H1 (cell line): ENCODE measurements at regions not wholly inside any gene's neighbourhood (a gene's known extent, or its start where the extent isn't known, plus 50 kb on each side); places are given as distances from the start of the nearest gene placed in this dataset.

ENCODE experiments used
- CTCF ChIA-PET: fragments of 300-600 bp; sonication (Branson Sonifier 250); formaldehyde crosslinking; loops from one replicate; lab custom pipeline; 2021; ENCODE audit not compliant: partially characterized antibody; lab: Charles Lee
- POLR2A ChIA-PET: fragments of 300-600 bp; sonication (Branson Sonifier 250); formaldehyde crosslinking; loops from one replicate; lab custom pipeline; 2021; ENCODE audit warnings: inconsistent platforms; ENCODE audit not compliant: partially characterized antibody; lab: Charles Lee
- DNase-seq, 2 experiments: peaks; one replicate each; pipeline versions ENCODE4 v3.0.0 to v3.0.0-alpha.2; 2010 to 2022; ENCODE audit warnings: low spot score in 2 of 2, low read depth in 1 of 2, mixed read lengths in 1 of 2
- FAIRE-seq: peaks from 2 replicates; lab custom pipeline; 2011; peaks lifted over from hg19 to GRCh38; lab: Jason Lieb, UNC
- H2AFZ ChIP-seq: 2 replicates; pipeline ENCODE4 v1.8.1; 2012; ENCODE audit warnings: low read length, inconsistent platforms
- H2AK5ac ChIP-seq: 2 replicates; pipeline ENCODE4 v1.6.1; 2013; ENCODE audit warnings: low read depth, low read length
- H2BK120ac ChIP-seq: replicated peaks from 2 replicates; pipeline ENCODE3; 2013; ENCODE audit warnings: low read depth, low read length, inconsistent platforms
- H2BK12ac ChIP-seq: 2 replicates; pipeline ENCODE4 v1.6.1; 2013; ENCODE audit warnings: low read depth, low read length
- H2BK15ac ChIP-seq: 2 replicates; pipeline ENCODE4 v1.6.1; 2013; ENCODE audit warnings: low read length
- H2BK20ac ChIP-seq: 2 replicates; pipeline ENCODE4 v1.6.1; 2013; ENCODE audit warnings: low read length
- H2BK5ac ChIP-seq: 2 replicates; pipeline ENCODE4 v1.6.1; 2013; ENCODE audit warnings: low read depth, low read length
- H3K14ac ChIP-seq: 2 replicates; pipeline ENCODE4 v1.6.1; 2013; ENCODE audit warnings: inconsistent platforms; ENCODE audit not compliant: insufficient read length
- H3K18ac ChIP-seq: 2 replicates; pipeline ENCODE4 v1.6.1; 2013; ENCODE audit warnings: low read length; ENCODE audit errors: extremely low read depth
- H3K23ac ChIP-seq: 2 replicates; pipeline ENCODE4 v1.6.1; 2013; ENCODE audit warnings: inconsistent platforms; ENCODE audit not compliant: insufficient read length
- H3K23me2 ChIP-seq: 2 replicates; pipeline ENCODE4 v1.6.1; 2013; ENCODE audit warnings: low read depth, low read length
- H3K27ac ChIP-seq: 2 replicates; pipeline ENCODE4 v1.6.1; 2011; ENCODE audit warnings: low read depth, low read length, inconsistent platforms
- H3K27me3 ChIP-seq, 4 experiments: replicated peaks in 1 of 4; 1 replicate in 1 of 4; 2 replicates in 3 of 4; pipeline versions ENCODE4 v1.6.1 to v1.8.1; 2011 to 2013; ENCODE audit warnings: low read length in 3 of 4, mild to moderate bottlenecking in 3 of 4, inconsistent platforms in 2 of 4, mixed read lengths in 2 of 4, moderate library complexity in 1 of 4; ENCODE audit not compliant: control insufficient read depth in 3 of 4, insufficient read depth in 3 of 4; ENCODE audit errors: extremely low read depth in 1 of 4
- H3K36me3 ChIP-seq, 4 experiments: 2 replicates each; pipeline versions ENCODE4 v1.6.1 to v1.8.1; 2011 to 2013; ENCODE audit warnings: mild to moderate bottlenecking in 4 of 4, low read length in 3 of 4, moderate library complexity in 2 of 4, control low read depth in 1 of 4, inconsistent platforms in 1 of 4; ENCODE audit not compliant: insufficient read depth in 4 of 4, control insufficient read depth in 2 of 4
- H3K4ac ChIP-seq: replicated peaks from 2 replicates; pipeline ENCODE3; 2013; ENCODE audit warnings: low read length, low read depth, mixed read lengths, inconsistent platforms; ENCODE audit not compliant: insufficient read length
- H3K4me1 ChIP-seq, 4 experiments: replicated peaks in 1 of 4; 1 replicate in 1 of 4; 2 replicates in 3 of 4; pipeline versions ENCODE4 v1.6.1 to v1.8.1; 2011 to 2013; ENCODE audit warnings: low read length in 3 of 4, inconsistent platforms in 2 of 4, mixed read lengths in 1 of 4; ENCODE audit not compliant: insufficient read depth in 4 of 4, control insufficient read depth in 3 of 4
- H3K4me2 ChIP-seq, 2 experiments: 2 replicates each; pipeline versions ENCODE4 v1.6.1 to v1.8.1; 2011 to 2013; ENCODE audit warnings: low read depth in 2 of 2, low read length in 2 of 2, control low read depth in 1 of 2, inconsistent platforms in 1 of 2, mild to moderate bottlenecking in 1 of 2; ENCODE audit not compliant: insufficient read depth in 1 of 2
- H3K4me3 ChIP-seq, 4 experiments: fragments of 200-600, 300-600 bp in 1 of 4; sonication (generic), shearing (Covaris generic), sonication (Bioruptor Twin) in 1 of 4; 2 replicates each; pipeline versions ENCODE4 v1.5.1 to v1.8.1; 2011 to 2016; ENCODE audit warnings: low read length in 4 of 4, low read depth in 3 of 4, control low read depth in 2 of 4, inconsistent platforms in 2 of 4, mild to moderate bottlenecking in 2 of 4, mixed read lengths in 1 of 4, moderate library complexity in 1 of 4; ENCODE audit not compliant: insufficient read depth in 2 of 4; ENCODE audit errors: extremely low read depth in 1 of 4
- H3K56ac ChIP-seq: replicated peaks from 2 replicates; pipeline ENCODE3; 2013; ENCODE audit warnings: low read depth, mild to moderate bottlenecking, mixed read lengths, low read length, inconsistent platforms; ENCODE audit not compliant: insufficient read length
- H3K79me1 ChIP-seq: 2 replicates; pipeline ENCODE4 v1.6.1; 2013; ENCODE audit warnings: low read depth, low read length, control low read depth
- H3K79me2 ChIP-seq, 2 experiments: 2 replicates each; pipeline versions ENCODE4 v1.6.1 to v1.8.1; 2012 to 2013; ENCODE audit warnings: low read length in 2 of 2, mild to moderate bottlenecking in 2 of 2, inconsistent platforms in 1 of 2; ENCODE audit not compliant: insufficient read depth in 2 of 2, control insufficient read depth in 1 of 2
- H3K9ac ChIP-seq, 4 experiments: replicated peaks in 1 of 4; 1 replicate in 1 of 4; 2 replicates in 3 of 4; pipeline versions ENCODE4 v1.6.1 to v1.8.1; 2011 to 2013; ENCODE audit warnings: low read depth in 3 of 4, low read length in 3 of 4, control low read depth in 2 of 4, mild to moderate bottlenecking in 2 of 4, moderate library complexity in 2 of 4, inconsistent platforms in 1 of 4; ENCODE audit errors: extremely low read depth in 1 of 4
- H3K9me3 ChIP-seq, 2 experiments: 2 replicates each; pipeline versions ENCODE4 v1.6.1 to v1.8.1; 2012 to 2013; ENCODE audit warnings: mild to moderate bottlenecking in 2 of 2, moderate library complexity in 2 of 2, control low read depth in 1 of 2, inconsistent platforms in 1 of 2, low read depth in 1 of 2, low read length in 1 of 2, mixed read lengths in 1 of 2; ENCODE audit not compliant: insufficient read depth in 2 of 2
- H4K20me1 ChIP-seq, 2 experiments: replicated peaks in 1 of 2; 2 replicates each; pipeline versions ENCODE3 to v1.8.1; 2011 to 2013; ENCODE audit warnings: inconsistent platforms in 2 of 2, low read length in 2 of 2, mild to moderate bottlenecking in 1 of 2; ENCODE audit not compliant: insufficient read depth in 2 of 2, control insufficient read depth in 1 of 2
- H4K5ac ChIP-seq: 2 replicates; pipeline ENCODE4 v1.6.1; 2013; ENCODE audit warnings: low read length, low read depth, mixed read lengths, inconsistent platforms; ENCODE audit not compliant: insufficient read length
- H4K8ac ChIP-seq: 2 replicates; pipeline ENCODE4 v1.8.0; 2013; ENCODE audit warnings: mild to moderate bottlenecking, moderate library complexity, low read length, inconsistent platforms; ENCODE audit not compliant: insufficient read depth; ENCODE audit errors: extremely low read depth
- H4K91ac ChIP-seq: replicated peaks from 2 replicates; pipeline ENCODE3; 2013; ENCODE audit warnings: low read length, mixed read lengths, inconsistent platforms; ENCODE audit not compliant: insufficient read length
- CBX8 ChIP-seq: fragments of 300-800, 300-1000 bp; sonication (generic); IDR thresholded peaks from 2 replicates; pipeline ENCODE4 v1.7.1; 2016; ENCODE audit warnings: low read depth, low read length, borderline replicate concordance
- CHD2 ChIP-seq: IDR thresholded peaks from 2 replicates; pipeline ENCODE4 v1.6.1; 2012; ENCODE audit warnings: low read length, improper control_type of control experiment
- CTBP2 ChIP-seq: IDR thresholded peaks from 2 replicates; pipeline ENCODE4 v1.7.0; 2011; ENCODE audit warnings: borderline replicate concordance, mild to moderate bottlenecking, moderate library complexity, mixed read lengths, low read length; ENCODE audit not compliant: insufficient read depth, insufficient read length
- CTCF ChIP-seq, 3 experiments: IDR thresholded peaks; 1 replicate in 2 of 3; 2 replicates in 1 of 3; pipeline versions ENCODE4 v1.5.1 to v1.6.1; 2011; ENCODE audit warnings: low read length in 3 of 3, mild to moderate bottlenecking in 3 of 3, inconsistent platforms in 2 of 3, low read depth in 1 of 3, moderate library complexity in 1 of 3; ENCODE audit not compliant: insufficient read depth in 1 of 3; ENCODE audit errors: control extremely low read depth in 1 of 3
- E2F6 ChIP-seq: IDR thresholded peaks from 2 replicates; pipeline ENCODE4 v1.6.1; 2012; ENCODE audit warnings: inconsistent platforms
- EGR1 ChIP-seq: IDR thresholded peaks from 2 replicates; pipeline ENCODE4 v1.6.1; 2011; ENCODE audit warnings: low read depth, low read length, borderline replicate concordance
- GABPA ChIP-seq: IDR thresholded peaks from 2 replicates; pipeline ENCODE4 v1.6.1; 2011; ENCODE audit warnings: mild to moderate bottlenecking, low read length, moderate library complexity, borderline replicate concordance; ENCODE audit not compliant: insufficient read depth
- RBBP5 ChIP-seq: IDR thresholded peaks from 2 replicates; pipeline ENCODE4 v1.7.1; 2012; ENCODE audit warnings: low read depth, mild to moderate bottlenecking, inconsistent platforms, low read length, moderate library complexity, borderline replicate concordance
- RNF2 ChIP-seq: fragments of 200-900, 300-1000 bp; sonication (generic); IDR thresholded peaks from 2 replicates; pipeline ENCODE4 v1.7.1; 2016; ENCODE audit warnings: borderline replicate concordance, low read depth, mild to moderate bottlenecking, antibody characterized with exemption, low read length; ENCODE audit not compliant: poor library complexity, severe bottlenecking; ENCODE audit errors: missing control alignments
- SP2 ChIP-seq: IDR thresholded peaks from 2 replicates; pipeline ENCODE4 v1.6.1; 2012; ENCODE audit warnings: mild to moderate bottlenecking, low read length, inconsistent platforms
- TCF12 ChIP-seq: IDR thresholded peaks from 2 replicates; pipeline ENCODE4 v1.6.1; 2011; ENCODE audit warnings: low read depth, mild to moderate bottlenecking, low read length
- WGBS, 2 experiments: shearing (Covaris generic) in 1 of 2; methylation state at CpG; one replicate each; pipeline versions ENCODE4 v1.1.6 to v1.1.7; 2013 to 2015; ENCODE audit warnings: low lambda C conversion rate in 2 of 2, mixed read lengths in 2 of 2, inconsistent platforms in 1 of 2, low coverage in 1 of 2, missing lambda C conversion rate in 1 of 2; ENCODE audit not compliant: insufficient replicate concordance in 2 of 2, insufficient coverage in 1 of 2, insufficient read length in 1 of 2; ENCODE audit errors: extremely low coverage in 1 of 2, missing lambda C conversion rate in 1 of 2; 5-methylcytosine and 5-hydroxymethylcytosine counted together

- Histone ChIP-seq H2BK15ac (no peak overlapping the region), H3K23ac (no peak overlapping the region), H3K79me1 (no peaks in the 10 kb centered on the region), H3K14ac (no peak overlapping the region), H2BK20ac (no peak overlapping the region), H4K20me1 (no peaks in the 10 kb centered on the region), H2BK12ac (no peak overlapping the region), H4K91ac (no peak overlapping the region), H2AK5ac (no peak overlapping the region), H4K8ac (no peak overlapping the region), H2BK5ac (no peak overlapping the region), H3K9me3 (peaks cover 3 to 4% of the 10 kb centered on the region in 2 experiments; a peak in 2 of 4 replicates), H3K18ac (no peak overlapping the region), H3K79me2 (no peaks in the 10 kb centered on the region), H4K5ac (no peak overlapping the region), H2BK120ac (no peak overlapping the region), H3K4ac (no peak overlapping the region), H3K23me2 (no peaks in the 10 kb centered on the region), H3K4me1 (no peaks in the 10 kb centered on the region), H2AFZ (no peak overlapping the region), H3K4me2 (no peak overlapping the region), H3K56ac (no peak overlapping the region), H3K4me3 (no peak overlapping the region), H3K27me3 (no peaks in the 10 kb centered on the region), H3K27ac (no peak overlapping the region), H3K36me3 (no peaks in the 10 kb centered on the region), H3K9ac (no peak overlapping the region)
- ChIA-PET POLR2A (no interaction called here), CTCF (no interaction called here)
- FAIRE-seq (no peak), DNase-seq (no peak)
- WGBS, 2 experiments, result 97% methylated on average over 2 of the region's 2 CpGs; no CpG with 5 or more reads in 1 of the 2 experiments
- TF ChIP-seq TCF12, result no peak
- TF ChIP-seq CTCF (IDR thresholded peaks at IDR 0.05; ENCODE audit: control extremely low read depth in 1 of 3, insufficient read depth in 1 of 3, low read depth in 1 of 3, low read length in 3 of 3), result no peak
- no peak for TF ChIP-seq E2F6
- no peak for TF ChIP-seq RNF2
- TF ChIP-seq RBBP5, result no peak
- no peak for TF ChIP-seq CBX8
- no peak for TF ChIP-seq EGR1
- no peak for TF ChIP-seq SP2
- no peak for TF ChIP-seq GABPA
- no peak for TF ChIP-seq CTBP2
- no peak for TF ChIP-seq CHD2
These were observed 747.2 kb upstream of the PCDH20 start for GRCh38 chr13:62162860-62163259.
